ENCODE measurements at regions not wholly inside any gene's neighbourhood (a gene's known extent, or its start where the extent isn't known, plus 50 kb on each side); places are given as distances from the start of the nearest gene placed in this dataset.
A peak's percentile ranks its signal among the peaks of the same experiment; 100 is the strongest.

DNA sequence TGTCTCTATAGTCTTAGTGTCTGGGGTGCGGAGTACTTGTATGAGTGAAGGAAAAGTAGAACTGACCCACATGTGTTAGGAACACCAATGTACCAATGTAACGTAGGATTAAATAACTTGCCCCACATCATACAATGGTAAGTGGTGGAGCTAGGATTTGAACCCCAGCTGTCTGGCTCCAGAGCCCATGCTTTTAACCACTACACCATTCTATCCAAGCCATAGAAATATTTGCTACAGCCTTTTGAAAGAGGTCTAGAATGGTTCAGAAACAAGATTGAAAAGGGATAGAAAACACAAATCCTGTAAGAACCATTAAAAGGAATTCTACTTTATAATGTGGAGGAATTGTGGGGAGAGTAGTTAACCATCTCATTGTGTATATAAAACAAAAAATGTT lies 169.9 kb upstream of the ATP6AP2 start:
- Mint-ChIP-seq H3K27me3 (no peaks in the 10 kb centered on the region), H3K27ac (no peak overlapping the region), H3K9me3 (ENCODE audit: insufficient read depth) (no peaks in the 10 kb centered on the region), H3K4me1 (peaks cover 10% of the 10 kb centered on the region), H3K4me3 (no peak overlapping the region)
- CTCF ChIA-PET: no interaction called here
- DNase-seq (no peak), ATAC-seq (ENCODE audit: low read depth) (no peak)
- Histone ChIP-seq H2AFZ (ENCODE audit: insufficient read depth, low read depth, low read length, poor library complexity, severe bottlenecking) (no peak overlapping the region), H3K4me1 (ENCODE audit: control insufficient read depth in 2 of 2, insufficient read depth in 2 of 2, low read length in 2 of 2) (peaks cover 9% of the 10 kb centered on the region in 2 donors), H3K9me3 (ENCODE audit: control extremely low read depth in 1 of 3, control insufficient read depth in 2 of 3, insufficient read depth in 1 of 3, low read length in 2 of 3) (peaks cover 0 to 5% (median 0%) of the 10 kb centered on the region in 3 donors), H4K20me1 (ENCODE audit: control insufficient read depth, insufficient read depth, low read length, poor library complexity, severe bottlenecking) (no peaks in the 10 kb centered on the region), H3K27ac (ENCODE audit: low read length in 2 of 2) (no peak overlapping the region), H3K4me2 (replicated peaks; ENCODE audit: low read depth, low read length, poor library complexity, severe bottlenecking) (no peak overlapping the region), H3K36me3 (replicated peaks in 1 of 2; ENCODE audit: control extremely low read depth in 1 of 2, control insufficient read depth in 1 of 2, extremely low read depth in 1 of 2, insufficient read depth in 2 of 2, low read length in 1 of 2) (no peaks in the 10 kb centered on the region), H3K4me3 (ENCODE audit: control extremely low read depth in 1 of 5, extremely low read depth in 1 of 5, insufficient read depth in 1 of 5, low read depth in 2 of 5, low read length in 4 of 5) (no peak overlapping the region), H3K9ac (ENCODE audit: low read length) (no peak overlapping the region), H3K27me3 (replicated peaks in 1 of 4; ENCODE audit: control extremely low read depth in 1 of 4, control insufficient read depth in 3 of 4, insufficient read depth in 4 of 4, low read length in 3 of 4) (no peaks in the 10 kb centered on the region), H3K79me2 (ENCODE audit: control insufficient read depth, insufficient read depth, low read length) (no peaks in the 10 kb centered on the region)
- no peak for TF ChIP-seq EZH2 (IDR thresholded peaks at IDR 0.05; ENCODE audit: borderline replicate concordance, insufficient read depth, low read depth, low read length, poor library complexity, severe bottlenecking)
- TF ChIP-seq, protein P1, sequence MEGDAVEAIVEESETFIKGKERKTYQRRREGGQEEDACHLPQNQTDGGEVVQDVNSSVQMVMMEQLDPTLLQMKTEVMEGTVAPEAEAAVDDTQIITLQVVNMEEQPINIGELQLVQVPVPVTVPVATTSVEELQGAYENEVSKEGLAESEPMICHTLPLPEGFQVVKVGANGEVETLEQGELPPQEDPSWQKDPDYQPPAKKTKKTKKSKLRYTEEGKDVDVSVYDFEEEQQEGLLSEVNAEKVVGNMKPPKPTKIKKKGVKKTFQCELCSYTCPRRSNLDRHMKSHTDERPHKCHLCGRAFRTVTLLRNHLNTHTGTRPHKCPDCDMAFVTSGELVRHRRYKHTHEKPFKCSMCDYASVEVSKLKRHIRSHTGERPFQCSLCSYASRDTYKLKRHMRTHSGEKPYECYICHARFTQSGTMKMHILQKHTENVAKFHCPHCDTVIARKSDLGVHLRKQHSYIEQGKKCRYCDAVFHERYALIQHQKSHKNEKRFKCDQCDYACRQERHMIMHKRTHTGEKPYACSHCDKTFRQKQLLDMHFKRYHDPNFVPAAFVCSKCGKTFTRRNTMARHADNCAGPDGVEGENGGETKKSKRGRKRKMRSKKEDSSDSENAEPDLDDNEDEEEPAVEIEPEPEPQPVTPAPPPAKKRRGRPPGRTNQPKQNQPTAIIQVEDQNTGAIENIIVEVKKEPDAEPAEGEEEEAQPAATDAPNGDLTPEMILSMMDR (IDR thresholded peaks at IDR 0.05): no peak
- no CpG with 5 or more reads among the region's 2 CpGs for WGBS (ENCODE audit: insufficient coverage)
- intact Hi-C loops (cut with micrococcal nuclease): no loop called here
- POLR2A ChIA-PET: no interaction called here

DNA sequence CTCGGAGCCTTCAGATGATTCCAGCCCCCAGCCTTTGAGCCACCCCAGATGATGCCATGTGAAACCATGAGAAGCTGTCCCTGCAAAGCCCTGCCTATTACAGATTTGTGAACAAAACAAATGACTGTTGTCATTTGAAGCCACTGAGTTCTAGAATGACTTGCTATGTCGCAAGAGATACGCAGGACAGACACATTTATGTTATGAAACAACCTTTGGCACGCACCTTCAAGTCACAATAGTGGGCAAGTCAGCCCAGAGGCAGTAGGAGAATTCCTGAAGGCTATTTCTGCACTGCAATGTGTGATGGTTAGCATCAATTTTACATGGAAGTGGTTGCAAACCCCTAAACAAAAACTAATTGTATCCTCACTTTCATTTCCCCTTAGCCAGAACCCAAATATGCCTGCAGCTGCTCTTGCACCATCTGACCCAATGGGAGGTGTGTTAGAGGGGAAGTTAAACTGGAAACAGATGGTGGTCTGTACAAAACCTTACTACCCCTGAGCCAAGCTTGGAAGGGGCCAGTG lies 174.4 kb upstream of the ATP6AP2 start:
- Mint-ChIP-seq H3K27me3 (no peaks in the 10 kb centered on the region), H3K4me1 (peaks cover 10% of the 10 kb centered on the region), H3K27ac (no peak overlapping the region), H3K4me3 (no peak overlapping the region), H3K9me3 (ENCODE audit: insufficient read depth) (no peaks in the 10 kb centered on the region)
- Histone ChIP-seq H3K4me3 (ENCODE audit: control extremely low read depth in 1 of 5, extremely low read depth in 1 of 5, insufficient read depth in 1 of 5, low read depth in 2 of 5, low read length in 4 of 5) (no peak overlapping the region), H3K9me3 (ENCODE audit: control extremely low read depth in 1 of 3, control insufficient read depth in 2 of 3, insufficient read depth in 1 of 3, low read length in 2 of 3) (peaks cover 0 to 5% (median 0%) of the 10 kb centered on the region in 3 donors), H3K4me2 (replicated peaks; ENCODE audit: low read depth, low read length, poor library complexity, severe bottlenecking) (no peak overlapping the region), H3K27ac (ENCODE audit: low read length in 2 of 2) (no peak overlapping the region), H3K27me3 (replicated peaks in 1 of 4; ENCODE audit: control extremely low read depth in 1 of 4, control insufficient read depth in 3 of 4, insufficient read depth in 4 of 4, low read length in 3 of 4) (no peaks in the 10 kb centered on the region), H3K4me1 (ENCODE audit: control insufficient read depth in 2 of 2, insufficient read depth in 2 of 2, low read length in 2 of 2) (peaks cover 9 to 10% of the 10 kb centered on the region in 2 donors), H3K9ac (ENCODE audit: low read length) (no peak overlapping the region), H3K36me3 (replicated peaks in 1 of 2; ENCODE audit: control extremely low read depth in 1 of 2, control insufficient read depth in 1 of 2, extremely low read depth in 1 of 2, insufficient read depth in 2 of 2, low read length in 1 of 2) (no peaks in the 10 kb centered on the region), H3K79me2 (ENCODE audit: control insufficient read depth, insufficient read depth, low read length) (no peaks in the 10 kb centered on the region), H4K20me1 (ENCODE audit: control insufficient read depth, insufficient read depth, low read length, poor library complexity, severe bottlenecking) (no peaks in the 10 kb centered on the region), H2AFZ (ENCODE audit: insufficient read depth, low read depth, low read length, poor library complexity, severe bottlenecking) (no peak overlapping the region)
- WGBS (ENCODE audit: insufficient coverage): 83% methylated on average over 1 of the region's 4 CpGs
- ATAC-seq (ENCODE audit: low read depth) (peak; percentile 45), DNase-seq (peak; percentile 39)
- TF ChIP-seq, protein P1 (IDR thresholded peaks at IDR 0.05): no peak
- TF ChIP-seq EZH2 (IDR thresholded peaks at IDR 0.05; ENCODE audit: borderline replicate concordance, insufficient read depth, low read depth, low read length, poor library complexity, severe bottlenecking): no peak
- POLR2A ChIA-PET: no interaction called here
- intact Hi-C loops (cut with micrococcal nuclease): no loop called here
- CTCF ChIA-PET: no interaction called here
